ENCODE measurements at regions not wholly inside any gene's neighbourhood (a gene's known extent, or its start where the extent isn't known, plus 50 kb on each side); places are given as distances from the start of the nearest gene placed in this dataset.

DNA sequence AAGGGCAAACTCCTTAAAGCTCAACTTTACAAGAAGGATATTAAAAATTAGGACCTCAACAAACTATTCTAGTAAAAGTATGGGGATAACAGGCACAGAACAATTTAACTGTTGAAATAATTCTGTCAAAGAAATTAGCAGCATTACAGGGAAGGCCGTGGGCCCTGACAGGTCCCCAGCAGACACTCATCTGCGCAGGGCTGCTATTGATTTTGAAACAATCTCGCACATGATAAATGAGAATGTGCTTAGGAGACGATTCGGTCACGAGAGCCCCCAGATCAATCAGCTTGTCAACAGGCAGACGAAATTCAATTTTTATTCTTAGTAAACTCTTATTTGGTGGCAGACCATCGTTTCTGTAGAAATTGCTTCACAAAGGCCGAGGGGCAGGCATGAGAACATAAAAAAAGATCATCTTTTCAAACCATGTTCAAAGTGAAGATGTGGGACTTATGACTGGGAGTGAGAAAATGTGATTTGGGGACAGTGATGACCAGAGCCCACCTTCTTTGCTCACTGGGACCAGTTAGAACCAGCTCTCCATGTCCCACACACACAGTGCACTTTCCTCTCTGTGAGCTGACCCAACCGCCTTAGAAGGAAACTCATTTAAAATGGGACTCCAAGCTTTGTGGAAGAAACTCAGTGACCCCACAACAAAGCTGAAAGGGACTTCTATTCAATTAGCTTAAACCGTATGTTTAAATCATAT lies 654.5 kb downstream of the TOX3 start:
- DNase-seq = no peak

DNA sequence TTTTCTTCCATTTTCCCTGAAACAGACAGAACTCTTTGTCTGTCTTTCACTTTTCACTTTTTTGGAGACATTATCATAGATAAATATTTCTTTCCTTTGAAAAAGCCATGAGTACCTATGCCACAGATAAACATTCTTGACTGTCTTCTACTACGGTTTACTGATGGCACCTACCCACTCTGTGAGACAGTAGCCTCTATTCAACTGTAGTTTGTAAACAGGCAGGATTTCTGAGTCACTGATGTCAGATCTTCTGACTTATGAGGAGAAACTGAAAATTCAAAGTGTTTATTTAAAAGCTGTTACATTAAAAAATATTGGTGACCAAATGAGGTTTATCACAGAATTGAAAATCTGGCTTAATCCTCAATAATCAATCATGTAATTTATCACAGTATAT lies 658.4 kb downstream of the TOX3 start:
- no peak for DNase-seq

DNA sequence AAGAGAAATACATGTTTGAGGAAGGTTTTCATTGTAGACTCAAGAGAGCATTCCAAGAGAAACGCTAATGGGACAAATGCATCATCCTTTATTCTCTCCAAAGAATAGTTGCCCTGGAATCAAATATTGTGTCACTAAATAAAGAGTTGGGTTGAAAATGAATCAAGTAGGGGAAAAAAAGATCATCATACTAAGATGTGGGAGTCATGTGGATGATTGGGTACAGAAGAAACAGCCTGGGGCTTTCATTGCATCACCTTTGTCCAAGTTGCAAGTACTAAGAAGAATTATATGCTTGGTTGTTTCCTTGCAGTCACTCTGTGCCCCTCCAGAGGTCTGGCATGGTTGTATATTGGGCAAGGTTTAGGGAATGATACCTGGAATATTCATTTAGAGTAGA lies 658.9 kb downstream of the TOX3 start:
- DNase-seq = no peak

DNA sequence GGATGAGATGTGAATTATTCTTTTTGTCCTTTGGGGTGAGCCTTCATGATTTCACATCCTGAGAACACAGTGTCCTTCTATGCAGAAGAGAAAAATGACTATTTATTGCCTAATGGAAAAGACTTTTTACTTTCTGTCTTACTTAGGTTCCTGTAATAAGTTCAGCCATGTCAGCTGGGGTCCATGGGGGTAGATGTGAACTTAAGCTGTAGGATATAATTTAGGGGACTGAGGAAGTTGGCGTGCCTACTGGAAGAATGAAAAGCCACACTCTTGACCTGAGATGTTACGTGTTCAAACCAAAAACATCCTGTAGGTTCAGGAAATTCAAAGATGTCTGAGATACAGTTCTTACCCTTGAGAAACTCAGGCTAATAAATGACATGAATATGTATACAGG lies 660.5 kb downstream of the TOX3 start:
- DNase-seq = no peak

DNA sequence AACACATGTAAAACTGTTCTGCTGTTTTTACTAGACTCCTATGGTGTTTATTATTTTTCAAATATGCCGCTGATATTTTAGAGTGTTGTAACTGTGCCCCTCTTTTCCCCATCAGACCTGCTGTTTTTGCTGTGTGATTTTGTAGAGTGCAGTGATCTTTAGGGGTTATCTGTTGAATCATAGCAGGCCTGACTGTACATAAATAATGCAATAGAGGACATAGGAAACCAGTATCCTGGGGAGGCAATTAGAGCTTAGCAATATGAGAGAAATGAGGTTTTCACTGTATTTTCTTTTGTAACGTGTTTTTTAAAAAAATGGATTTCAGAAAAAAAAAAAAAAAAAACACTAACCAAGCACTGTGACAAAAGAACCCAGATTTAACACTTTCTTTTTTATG lies 662.2 kb downstream of the TOX3 start:
- no peak for DNase-seq

DNA sequence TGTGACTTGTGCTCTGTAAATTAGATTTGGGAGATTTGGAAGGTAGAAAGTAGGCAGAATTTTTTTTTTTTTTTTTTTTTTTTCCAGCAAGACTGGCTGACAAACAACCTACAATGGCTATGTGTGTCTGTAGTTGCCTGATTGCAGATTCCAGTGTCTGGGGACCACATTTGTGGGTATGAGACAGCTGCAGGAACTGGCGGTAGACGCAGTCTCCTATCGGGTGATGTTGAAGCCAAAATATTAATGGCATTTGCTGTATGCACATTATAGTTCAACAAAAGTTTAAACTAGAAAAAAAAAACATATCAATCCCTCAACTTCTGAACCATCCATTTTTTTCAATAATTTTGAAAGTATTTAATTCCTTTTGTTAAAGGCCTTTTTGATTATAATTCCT lies 665.2 kb downstream of the TOX3 start:
- no peak for DNase-seq

DNA sequence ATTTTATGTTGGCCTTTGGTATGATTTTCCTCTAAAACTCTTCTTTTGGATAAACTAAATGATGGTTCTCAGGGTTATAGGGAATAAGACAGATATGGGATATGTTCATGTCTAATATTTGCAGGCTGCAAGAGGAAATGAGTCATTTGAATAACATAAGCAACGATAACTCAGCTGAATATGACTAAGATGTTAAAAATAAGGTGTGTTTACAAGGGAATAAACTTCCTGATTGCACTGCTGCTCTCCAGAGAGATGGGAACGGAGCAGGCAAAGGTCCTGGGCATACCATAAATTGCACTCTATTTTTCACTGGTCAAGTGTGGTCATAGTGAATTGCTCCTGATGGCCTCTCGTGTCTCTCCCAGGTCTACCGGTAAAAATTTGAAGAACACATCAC lies 666.2 kb downstream of the TOX3 start:
- DNase-seq = no peak

DNA sequence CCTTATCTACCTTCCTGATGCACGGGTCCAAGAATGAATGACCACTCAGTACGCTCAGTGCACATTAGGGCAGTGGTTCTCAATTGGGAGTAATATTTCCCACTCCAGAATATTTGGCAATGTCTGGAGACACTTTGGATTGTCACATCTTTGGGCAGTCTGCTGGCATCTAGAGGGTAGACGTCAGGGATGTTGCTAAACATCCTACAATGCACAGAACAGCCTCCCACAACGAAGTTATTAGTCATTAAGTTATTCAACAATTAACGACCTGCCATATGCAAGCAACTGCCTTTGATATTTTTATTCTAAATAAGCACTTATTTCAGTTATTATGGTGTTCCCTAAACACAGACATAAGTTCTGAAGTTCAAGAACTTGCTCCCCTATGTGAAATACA lies 669.3 kb downstream of the TOX3 start:
- DNase-seq = no peak

DNA sequence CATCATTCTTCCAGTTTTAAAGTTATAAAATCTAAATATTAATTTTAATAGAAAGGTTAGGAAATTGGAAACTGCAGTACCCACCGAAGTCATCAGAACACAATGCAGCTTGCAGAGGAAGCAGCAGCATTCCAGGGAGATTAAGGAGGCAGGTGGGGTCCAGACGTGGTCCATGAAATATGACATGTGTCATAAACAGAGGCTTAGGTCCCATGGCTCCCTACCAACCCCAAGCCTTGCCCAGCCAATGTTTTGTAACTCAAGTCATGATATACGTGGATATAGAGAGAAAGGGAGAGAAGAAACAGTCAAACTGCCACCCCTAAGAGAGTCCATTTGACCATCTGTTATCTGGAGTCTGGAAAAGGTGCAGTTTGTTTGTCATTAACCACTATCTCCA lies 670.0 kb downstream of the TOX3 start:
- no peak for DNase-seq

DNA sequence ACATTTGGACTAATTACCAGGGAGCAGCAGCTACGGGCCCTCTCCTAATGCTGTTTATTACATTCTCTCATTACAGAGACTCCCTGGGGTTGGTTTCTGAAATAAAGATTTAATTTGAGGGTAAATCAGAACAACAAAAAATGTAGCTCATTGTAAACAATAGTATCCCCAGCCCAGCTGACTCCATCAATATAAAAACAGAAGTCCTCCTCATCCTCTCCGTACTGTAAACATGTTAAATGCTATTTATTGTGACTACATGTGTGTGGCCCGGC lies 670.4 kb downstream of the TOX3 start:
- no peak for DNase-seq

DNA sequence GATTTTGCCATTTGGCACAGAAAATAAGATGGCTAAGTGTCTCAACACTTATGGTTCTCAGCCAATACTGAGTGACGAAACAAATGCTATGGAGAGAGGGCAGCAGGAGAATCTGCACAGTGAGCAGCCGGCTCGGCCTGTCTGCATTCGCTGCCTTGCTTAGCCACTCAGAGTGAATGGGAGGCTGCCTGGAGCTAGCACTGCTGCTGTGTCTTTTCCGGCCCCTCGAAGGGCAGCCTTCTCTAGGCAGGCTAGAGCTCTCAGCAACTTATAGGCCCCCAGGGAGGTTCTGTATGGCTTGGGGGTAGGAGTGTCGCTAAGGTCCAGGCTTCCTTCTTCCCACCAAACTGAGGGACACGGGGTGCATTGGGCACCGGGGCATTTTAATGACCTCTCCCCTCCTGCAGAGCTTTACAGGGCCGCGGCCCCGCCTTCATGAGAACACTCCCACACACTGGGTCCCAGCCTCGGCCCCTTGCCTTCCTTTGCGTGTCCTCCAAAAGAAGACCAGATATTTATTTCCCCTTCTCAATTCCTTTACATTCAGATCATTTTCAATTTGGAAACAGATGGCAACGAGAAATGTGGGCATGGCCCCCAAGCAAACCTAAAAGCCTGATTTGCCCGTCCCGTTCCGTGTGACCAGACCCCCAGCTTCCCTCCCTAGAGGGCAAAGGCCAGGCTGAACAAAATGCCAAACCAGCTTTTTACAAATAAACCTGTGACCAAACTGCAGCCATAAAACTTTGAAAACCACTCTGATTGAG lies 670.9 kb downstream of the TOX3 start:
- no peak for DNase-seq

DNA sequence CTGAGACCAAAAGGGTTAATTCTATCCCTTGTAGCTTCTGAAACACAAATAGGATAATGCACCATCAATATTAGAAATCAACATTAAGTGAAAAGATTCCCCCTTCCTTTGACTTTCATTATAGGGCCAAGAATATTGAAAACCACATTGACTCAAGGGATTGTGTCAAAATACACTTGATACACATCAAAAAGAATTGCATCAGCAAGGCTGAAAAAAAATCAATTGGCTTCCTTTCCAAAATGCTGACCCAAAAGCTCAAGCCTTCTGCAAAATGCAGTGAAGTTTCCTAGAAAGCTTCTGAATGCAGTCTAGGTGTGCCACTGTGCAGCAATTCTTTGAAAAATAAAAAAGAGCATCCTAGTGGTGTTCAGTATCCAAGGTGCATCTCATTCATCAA lies 674.4 kb downstream of the TOX3 start:
- DNase-seq = no peak

DNA sequence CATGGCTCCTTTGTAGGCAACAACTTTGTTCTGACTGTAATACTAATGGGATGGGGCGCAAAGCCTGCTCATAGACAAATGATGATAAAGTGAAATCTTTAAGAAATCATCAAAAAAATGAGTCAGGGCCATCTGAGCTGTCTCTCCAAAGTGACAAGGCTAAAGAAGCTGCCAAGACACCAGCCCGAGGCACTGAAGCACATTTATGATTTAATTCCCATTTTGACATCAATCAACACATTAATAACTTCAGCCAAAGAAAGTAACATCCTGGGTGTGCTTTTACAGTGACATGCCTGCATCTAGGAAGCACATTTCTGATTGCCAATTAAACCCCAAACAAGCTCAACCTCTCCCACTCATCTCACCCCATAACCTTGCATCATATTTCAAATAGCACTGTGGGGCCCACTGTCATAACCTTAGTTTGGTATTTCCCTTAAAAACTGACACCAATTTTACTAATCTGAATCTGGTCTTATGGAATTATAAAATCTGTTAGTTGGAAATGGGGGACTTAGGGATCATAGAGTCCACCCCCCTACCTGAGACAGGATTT lies 676.6 kb downstream of the TOX3 start:
- no peak for DNase-seq

DNA sequence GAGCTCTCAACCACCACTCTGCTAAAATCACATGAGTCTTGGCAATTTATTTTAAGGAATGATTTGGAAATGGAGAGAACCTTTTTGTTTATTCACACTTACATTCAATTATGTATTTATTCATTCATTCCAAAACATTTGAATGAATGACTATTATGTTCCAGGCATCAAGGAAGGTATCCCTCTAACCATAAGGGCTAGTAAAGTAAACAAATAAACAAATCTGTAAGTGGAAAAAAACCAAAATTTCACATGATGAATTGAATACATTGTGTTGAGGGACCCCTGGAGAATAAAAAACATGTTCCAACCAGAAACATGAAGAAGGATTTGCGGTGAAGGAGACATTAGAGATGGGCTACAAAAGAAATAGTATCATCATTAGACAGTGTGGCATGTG lies 677.8 kb downstream of the TOX3 start:
- DNase-seq = no peak

DNA sequence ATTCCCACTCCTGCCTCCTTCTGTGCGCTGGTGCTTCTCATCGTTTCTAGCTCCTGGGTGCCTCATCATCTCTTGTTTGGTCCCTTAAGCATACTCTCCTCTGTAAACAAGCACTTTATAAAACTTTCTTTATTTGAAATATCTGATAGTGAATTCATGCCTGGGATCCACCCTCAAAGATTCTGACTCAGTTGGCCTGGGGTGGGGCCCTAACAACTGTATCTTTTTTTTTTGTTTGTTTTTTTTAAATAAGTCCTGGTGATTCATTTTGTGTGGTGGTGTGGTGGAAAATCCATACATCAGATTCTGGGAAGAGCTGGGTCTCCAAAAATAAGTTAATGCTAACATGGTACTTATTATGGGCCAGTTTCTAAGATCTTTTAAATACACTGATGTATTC lies 678.3 kb downstream of the TOX3 start:
- DNase-seq = no peak

DNA sequence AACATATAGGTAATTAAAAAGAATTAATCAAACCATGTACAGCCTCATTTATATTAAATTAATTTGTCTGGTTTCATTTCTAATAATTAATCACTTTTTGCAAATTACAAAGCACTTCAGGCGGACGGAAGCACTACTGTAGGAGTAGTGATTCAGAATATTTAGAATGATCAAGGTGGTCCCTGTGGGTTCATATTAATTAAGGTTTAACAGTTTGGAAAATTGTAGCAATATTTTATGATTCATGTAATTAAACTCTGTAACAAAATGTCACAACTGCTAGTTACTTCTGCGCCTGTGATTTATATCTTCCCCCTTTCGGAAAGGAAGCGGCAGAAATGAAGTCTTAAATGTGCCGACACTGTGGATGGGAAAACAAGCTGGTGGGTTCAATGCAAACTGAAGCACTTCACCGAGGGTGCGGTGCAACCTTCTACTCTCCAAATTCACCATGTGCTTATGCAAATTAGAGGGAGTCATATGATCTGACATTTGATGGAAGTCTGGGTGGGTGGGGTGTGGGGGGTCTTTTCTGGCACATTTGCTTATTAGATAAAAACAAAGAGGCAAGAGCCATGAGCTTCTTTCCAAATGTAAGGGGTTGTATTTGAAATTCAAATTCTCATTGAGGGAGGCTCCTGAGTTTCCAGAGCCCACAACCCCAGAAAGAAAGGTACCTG lies 679.4 kb downstream of the TOX3 start:
- DNase-seq = no peak

DNA sequence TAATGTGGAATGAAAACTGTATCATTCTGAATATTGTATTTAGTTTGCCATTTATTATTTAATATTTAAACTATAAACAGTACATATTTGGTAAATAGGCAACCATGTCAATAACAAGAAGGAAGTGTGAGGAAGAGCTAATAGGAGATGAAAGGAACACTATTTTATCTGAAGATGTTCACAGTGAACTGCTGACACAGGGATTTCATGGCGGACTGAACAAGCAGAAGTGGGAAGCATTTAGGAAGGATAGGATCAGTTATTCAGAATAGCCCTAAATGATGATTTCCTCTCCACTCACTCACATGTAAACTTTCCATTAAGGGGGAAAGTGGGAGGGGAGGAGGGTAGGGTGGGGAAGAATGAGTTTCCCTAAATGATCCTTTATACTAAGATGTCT lies 682.4 kb downstream of the TOX3 start:
- no peak for DNase-seq

DNA sequence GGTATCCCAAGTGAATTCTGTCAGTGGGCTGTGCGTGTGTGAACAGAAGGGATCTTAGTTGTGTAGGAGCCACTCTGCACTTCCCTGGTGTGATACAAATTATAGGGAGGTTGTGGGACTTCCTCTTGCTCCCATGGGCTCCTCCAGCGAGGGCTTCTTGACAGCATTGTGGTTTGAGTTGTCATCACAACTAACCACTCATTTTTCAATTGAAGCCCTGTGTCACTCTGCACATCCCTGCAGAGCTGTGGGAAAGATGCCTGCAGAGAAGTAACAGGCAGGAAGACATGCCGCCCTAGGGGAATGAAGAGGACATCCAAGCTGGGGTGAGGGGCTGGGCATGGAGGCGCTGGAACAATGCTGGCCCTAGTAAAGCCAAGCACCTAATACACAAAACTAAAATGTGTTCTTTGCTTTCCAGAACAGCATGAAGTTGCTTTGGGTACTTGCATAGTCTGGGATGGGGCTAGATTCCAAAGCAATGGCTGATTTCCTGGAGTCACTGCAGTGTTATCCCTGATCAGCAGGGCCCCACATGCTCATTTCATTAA lies 692.5 kb downstream of the TOX3 start:
- DNase-seq = no peak

DNA sequence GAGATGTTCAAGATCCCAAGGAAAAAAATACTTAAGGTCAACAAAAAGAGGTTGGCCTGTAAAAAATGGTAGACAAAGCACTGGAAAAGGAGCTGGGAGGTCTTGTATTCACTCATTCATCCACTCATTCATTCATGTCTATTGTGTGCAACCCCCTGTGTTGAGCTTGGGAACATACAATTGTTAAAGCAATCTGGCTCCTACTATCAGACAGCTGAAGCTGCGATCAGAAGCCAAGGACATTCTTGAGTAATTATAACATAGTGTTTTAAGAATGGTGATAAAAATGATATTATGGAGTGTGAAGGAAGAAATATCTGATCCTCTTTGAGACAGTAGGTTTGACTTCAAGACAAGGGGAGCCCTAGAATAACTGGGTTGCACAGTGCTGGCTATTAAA lies 693.4 kb downstream of the TOX3 start:
- DNase-seq = no peak

DNA sequence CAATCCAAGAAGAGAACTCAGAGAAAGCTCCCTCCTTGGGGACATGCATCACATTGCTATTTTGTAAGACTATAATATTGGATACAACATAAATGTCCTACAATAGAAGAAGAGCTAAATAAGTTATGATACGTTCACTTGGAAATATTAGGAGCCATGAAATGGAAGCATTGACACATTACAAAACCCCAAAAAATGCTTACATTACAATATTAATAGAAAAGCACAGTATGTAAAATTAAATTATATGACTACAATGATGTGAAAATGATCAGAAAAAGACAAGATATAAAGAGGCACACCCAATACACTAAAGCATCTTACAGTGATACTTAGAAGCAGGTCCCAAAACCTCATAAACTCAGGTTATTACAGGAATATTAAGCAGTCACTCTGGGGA lies 694.1 kb downstream of the TOX3 start:
- no peak for DNase-seq

DNA sequence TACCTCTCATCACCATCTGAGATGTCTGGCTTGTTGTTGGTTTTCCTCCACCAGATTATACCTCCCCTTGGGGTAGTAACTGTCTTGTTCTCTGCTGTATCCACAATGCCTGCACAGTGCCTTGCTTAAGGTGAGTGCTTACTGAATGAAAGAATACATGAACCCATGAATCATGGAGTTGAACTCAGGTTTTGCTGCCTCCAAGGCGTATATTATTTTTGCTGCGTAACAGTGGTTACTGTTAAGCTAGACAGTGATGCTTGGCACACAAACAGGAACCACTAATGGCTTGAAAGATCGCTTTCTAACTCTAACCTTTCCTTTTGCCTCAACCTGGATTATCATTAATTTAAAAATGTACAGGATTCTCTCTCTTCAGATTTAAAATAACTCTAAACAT lies 695.8 kb downstream of the TOX3 start:
- DNase-seq = no peak

DNA sequence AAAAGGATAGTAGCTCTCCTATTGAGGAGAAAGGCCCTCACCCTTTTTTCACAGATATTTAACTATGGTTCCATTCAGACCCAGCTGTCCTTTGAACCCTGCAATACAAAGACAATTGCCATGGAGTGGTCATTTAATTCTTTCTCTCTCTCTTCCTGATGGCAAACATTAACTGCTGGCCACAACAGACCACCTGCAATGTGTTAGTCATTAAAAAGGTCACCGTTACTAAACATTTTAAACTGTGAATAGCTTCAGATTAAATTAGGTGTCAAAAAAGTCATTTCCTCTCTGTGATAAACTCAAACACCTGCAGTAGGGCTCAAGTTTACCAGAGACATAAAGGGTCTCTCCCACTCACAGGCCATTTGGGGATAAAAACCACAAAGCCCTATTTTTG lies 697.2 kb downstream of the TOX3 start:
- no peak for DNase-seq

DNA sequence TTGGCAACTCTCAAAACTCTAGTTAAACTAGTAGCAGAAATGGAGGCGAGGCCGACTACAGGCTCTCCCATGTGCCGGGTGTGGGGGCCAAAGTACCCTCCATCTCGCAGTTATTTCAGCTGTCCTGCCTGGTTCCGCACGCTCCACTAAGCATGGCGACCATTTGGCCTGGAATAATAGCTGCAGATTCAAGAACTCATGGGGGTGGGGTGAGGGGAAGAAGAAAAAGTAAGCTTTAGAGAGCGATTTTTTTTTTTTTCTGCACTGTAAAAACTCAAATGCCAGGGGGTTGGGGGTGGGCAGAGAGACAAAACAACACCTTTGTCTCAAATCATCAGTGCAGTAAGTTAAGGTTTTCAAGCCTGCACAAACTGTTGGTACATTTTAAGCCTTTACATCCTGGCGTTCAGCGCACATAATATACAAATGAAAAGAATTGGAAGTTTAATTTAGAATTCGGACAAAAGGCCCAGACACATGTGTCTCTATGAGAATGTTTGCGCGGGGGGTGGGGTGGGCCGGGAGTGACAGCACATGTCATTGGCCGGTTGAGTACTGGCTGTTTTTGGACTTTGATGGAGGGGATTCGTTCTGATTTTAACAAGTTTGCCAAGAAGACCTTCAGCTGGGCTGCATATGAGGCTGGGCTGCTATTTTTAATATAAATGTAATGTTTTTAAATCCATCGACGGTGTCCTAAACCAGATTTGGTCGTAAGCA lies 694.7 kb upstream of the SALL1 start:
- DNase-seq = no peak

Data from NCI-H1436 treated with DMSO at 0.1 percent for 48 hours (cell line).